Kidney capillary endothelial cell (primary cell): ENCODE measurements at regions not wholly inside any gene's neighbourhood (a gene's known extent, or its start where the extent isn't known, plus 50 kb on each side); places are given as distances from the start of the nearest gene placed in this dataset.

ENCODE experiments used
- DNase-seq: peaks from one replicate; pipeline ENCODE4 v3.0.0-alpha.2; 2018; ENCODE audit warnings: low spot score

DNA sequence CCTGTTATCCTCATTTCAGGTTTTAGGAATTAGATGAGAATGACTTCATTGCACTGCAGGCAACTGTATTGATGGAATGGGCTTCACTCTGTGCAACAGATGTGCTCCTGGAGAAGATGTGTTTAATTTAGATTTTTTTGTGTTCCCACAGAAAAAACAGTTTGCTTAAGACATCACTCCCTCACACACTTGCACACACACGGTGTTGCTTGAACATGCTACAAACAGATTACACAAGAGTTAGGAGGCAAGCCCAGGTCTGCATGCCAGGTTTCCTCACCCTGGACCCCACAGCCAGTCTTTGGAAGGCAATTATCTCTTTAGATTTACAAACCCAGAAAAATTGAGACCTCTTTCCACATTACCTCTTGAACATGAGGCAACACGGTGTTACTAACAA lies 93.7 kb upstream of the KLHL29 start:
- DNase-seq, result no peak

- DNase-seq, result no peak
Measured at GRCh38 chr2:23292024-23292423, 93.0 kb upstream of the KLHL29 start.

GRCh38 chr2:23293063-23293462 lies 91.9 kb upstream of the KLHL29 start:
- DNase-seq, result no peak

- DNase-seq, result no peak
Measured at GRCh38 chr2:23293731-23294130, 91.2 kb upstream of the KLHL29 start.

- DNase-seq, result no peak
Measured at GRCh38 chr2:23294238-23294637, 90.7 kb upstream of the KLHL29 start.

- DNase-seq, result no peak
Measured at GRCh38 chr2:23296691-23297090, 88.3 kb upstream of the KLHL29 start.

DNA sequence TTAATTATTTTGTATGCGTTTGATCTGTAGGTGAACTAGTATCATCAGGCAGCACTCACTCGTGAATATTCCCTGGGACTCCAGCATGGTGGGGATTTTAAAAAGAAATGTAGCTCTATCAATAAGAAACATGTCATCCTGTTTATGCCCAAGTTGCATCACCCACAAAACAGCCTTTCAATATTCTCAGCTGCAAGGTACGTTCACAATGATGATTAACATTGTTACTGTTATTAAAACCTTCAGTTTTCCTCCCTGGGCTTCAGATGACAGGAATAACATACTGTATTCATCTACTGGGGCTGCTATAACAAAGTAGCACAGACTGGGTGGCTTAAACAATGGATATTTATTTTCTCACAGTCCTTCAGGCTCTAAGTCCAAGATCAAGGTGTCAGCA lies 87.9 kb upstream of the KLHL29 start:
- no peak for DNase-seq

- DNase-seq, result no peak
Measured at GRCh38 chr2:23298551-23298950, 86.4 kb upstream of the KLHL29 start.

DNA sequence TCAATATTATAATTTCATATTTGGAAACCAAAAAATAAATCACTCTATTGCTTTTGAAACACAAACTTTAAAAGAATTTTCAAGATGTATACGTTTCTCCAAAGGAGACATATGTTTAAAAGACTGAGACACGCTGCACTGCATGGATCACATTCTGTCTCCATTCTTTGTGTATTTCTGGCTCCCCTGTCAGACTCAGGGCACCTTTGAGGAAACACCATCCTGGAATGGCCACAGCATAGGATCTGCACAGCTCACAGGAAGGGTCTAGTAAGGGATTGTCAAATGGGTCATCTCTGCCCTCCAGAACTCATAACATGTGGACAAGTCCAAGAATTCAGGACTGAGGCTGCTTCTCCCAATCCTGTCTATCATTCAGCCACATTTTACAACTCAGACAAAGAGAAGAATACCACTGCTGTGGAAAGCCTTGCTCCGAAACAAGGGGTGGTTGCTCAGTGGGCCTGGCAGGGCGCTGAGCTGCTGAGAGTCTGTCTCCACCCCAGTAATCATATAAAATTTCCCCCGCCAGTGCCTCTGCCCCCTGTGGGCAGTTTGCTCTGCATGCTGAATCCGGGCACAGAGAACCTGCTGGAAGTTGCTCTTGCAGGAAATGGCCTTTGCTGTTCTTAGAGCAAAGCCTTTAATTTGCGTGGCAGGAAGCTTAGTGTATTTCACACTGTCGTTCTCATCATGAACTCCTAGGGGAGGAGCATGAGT lies 85.3 kb upstream of the KLHL29 start:
- DNase-seq, result no peak

- no peak for DNase-seq
Measured at GRCh38 chr2:23301136-23301535, 83.8 kb upstream of the KLHL29 start.

DNA sequence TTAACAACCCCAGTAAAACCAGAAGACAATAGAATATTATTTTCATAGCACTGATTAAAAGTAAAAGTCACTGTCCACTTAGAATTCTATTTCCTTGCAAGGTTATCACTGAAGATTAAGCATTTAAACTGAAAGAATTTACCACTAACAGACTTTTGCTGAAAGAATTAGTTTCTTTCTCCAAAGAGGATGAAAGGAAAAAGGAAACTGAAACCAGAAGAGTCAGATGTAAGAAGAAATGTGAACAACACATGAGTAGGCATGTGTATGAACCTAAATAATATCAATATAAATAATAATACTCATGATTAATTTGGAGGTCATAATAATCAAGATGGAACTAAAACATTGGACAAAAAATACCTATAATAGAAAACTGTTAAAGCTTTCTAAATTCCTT lies 82.4 kb upstream of the KLHL29 start:
- no peak for DNase-seq

DNA sequence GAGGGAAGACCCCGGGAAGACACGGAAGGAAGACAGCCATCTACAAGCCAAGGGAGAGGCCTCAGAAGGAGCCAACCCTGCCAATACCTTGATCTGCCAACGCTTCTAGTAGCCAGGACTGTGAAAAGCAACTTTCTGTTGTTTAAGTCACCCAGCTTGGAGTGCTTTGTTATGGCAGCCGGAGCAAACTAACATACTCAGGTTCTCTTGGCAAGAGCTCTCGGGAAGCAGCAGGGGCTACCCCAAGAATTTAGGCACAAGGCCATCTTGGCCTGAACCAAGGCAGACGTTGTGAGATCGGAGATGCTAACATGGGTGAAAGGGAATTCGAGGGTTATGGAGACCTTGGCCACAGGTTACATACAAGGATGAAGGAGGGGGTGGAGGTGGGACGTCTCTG lies 78.6 kb upstream of the KLHL29 start:
- DNase-seq, result no peak

DNA sequence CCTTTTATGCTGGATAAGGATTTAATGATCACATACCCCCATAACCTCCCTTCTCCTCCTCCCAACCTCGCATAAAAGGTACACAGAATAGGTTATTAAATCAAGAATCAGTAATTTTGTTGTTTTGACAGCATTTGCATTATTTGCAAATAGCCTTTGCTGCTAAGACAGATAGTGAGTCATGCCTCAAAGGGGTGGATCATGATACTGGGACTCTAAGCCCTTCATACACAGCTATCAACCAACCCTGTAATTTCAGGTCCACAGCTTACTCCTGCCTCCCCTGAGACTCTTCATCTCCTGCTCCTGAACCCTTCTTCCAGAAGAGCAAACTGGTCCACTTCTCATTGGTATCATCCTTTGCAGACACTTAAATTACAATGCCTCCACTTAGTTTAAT lies 73.8 kb upstream of the KLHL29 start:
- no peak for DNase-seq

DNA sequence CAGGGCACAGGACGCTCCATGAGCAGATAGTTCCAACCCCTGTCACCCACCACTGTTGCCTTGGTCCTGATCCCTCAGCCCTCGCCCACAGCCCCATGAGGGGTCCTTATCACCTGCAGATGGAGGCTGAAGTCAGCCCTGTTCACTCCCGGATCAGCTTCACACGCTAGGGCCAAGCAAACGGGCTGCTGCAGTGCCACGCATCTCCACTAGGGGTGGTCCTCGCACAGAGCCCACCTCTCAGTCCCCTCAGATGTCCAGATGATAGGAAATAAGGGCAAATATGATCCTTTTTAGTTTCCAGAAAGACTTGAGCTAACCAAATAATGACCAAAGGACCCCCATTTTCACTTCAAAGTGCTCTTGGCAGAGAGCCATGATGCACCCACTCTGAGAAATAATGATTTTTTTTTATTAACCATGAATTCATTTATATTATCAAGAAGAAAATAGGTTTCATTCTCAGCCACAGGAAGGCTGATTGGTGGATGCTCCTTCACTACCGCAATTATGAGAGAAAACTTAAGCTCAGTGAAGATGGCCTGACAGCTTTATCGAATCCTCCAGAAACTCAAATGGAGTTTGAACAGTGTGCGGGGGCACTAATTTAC lies 71.9 kb upstream of the KLHL29 start:
- DNase-seq, result no peak

- no peak for DNase-seq
Measured at GRCh38 chr2:23314687-23315086, 70.3 kb upstream of the KLHL29 start.

DNA sequence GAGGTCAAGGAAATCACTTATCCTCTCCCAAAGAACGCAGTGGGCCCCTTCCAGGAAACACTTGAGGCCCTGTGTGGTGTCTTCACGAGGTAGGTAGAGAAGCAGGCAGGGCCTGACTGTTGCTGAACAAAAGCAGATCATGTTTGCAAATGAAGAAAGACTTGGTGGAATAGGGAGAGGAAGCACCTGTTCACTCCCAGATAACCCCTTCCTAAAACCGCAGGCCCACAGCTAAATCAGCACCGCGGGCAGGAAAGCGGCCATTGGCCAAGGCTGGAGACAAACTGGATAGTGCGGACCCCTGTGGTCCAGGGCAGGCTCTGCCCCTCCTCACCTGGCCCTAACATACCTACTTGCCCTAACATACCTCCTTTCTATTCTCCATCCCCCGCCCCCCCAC lies 64.9 kb upstream of the KLHL29 start:
- no peak for DNase-seq

DNA sequence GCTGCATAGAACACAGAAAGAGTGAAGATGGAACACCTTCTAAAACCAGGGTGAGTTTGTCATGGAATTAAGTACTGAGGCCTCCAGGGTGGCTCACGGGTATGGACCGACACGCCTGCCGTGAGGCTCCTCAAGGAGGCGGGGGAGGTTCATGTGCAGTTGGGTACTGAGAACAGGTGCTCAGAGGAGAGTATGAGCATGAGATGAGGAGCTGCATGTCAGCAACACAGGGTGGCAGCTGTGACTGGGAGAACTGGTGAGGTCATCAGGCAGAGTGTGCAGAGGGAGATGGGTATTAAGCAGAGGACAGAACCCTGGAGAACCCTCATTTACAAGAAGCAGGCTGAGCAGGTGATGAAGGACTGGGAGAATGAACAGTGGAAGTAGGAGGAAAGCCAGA lies 63.2 kb upstream of the KLHL29 start:
- no peak for DNase-seq

DNA sequence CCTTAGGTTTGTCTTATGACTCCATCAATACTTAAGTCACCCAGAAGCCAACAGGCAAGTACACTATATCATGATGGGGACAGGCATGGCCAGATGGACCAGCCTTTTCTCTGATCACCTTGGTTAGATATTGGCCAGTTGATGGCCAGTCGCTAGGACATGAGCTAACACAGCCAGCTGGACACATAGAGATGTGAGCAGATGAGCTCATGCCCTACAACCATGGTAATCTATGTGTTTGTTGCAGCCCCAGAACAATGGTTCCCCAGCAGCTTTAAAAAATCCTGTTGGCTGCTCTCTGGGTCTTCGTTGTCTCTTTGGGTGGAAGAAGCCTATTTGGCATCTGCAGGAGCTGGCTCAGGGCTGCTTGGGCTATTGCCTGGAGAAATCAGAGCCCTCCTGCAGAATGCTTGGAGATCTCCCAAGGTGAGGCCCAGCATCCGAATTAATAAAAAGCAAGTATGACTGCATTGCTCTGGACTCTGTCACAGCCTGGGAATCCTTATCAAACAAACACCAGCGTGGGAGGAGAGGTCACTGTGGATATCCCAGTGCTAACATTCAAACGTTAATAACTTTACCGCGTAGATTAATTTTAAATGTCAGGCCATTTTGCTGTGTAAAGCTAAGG lies 62.3 kb upstream of the KLHL29 start:
- DNase-seq, result no peak

GRCh38 chr2:23323198-23323916 lies 61.6 kb upstream of the KLHL29 start:
- DNase-seq, result no peak

DNA sequence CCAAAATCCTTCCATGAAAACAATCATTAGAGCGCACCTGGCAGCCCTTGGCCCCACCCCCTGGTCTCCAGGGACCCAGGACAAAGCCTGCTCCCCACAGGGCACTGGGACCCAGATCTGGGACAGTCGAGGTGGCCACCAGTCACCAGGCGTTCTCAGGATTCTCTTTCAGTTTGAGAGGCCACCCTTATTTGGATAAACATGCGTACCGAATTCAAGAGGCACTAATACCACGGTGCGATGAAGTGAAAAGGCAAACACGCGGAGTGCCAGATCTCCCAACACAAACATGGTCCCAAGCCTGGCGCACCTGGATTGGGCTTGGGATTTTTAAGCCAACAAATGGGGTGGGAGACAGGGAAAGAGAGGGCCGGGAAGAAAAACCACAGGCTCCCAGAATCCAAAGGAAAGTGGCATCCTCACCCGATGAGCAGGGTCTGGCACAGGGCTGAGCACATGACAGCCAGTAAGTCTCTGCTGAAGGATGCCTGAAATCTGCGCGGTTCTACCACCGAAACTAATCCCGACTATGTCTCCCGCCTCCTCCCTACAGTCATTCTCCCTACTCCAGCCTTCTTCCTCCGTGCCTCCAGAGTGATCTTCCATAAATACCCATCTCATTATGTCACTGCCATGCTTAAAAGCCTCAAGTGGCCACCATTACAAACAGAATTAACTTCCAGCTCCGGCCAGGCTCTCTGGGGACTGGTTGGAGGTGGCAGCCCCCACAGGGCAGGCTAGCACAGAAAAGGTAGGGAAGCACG lies 60.9 kb upstream of the KLHL29 start:
- no peak for DNase-seq

DNA sequence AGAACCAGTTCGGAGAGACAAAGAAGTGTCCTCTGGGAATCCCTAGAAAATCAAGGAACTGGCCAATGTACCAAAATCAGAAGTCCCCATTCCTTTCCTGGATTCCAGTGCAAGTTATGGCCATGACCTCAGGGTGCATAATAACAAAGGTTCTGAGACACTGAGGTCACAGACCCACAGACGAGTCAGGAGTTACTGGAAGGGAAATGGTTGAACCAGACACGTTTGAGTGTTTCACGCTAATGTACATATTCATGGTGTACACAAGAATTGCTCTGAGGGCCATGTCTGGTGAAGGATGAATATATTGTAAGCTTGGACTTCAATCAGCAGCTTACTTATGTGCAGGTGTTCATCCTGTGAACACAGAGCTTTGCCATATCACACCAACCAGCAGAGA lies 58.6 kb upstream of the KLHL29 start:
- DNase-seq, result no peak

GRCh38 chr2:23327416-23327815 lies 57.6 kb upstream of the KLHL29 start:
- DNase-seq, result no peak
